Loucy (cell line): ENCODE measurements at regions not wholly inside any gene's neighbourhood (a gene's known extent, or its start where the extent isn't known, plus 50 kb on each side); places are given as distances from the start of the nearest gene placed in this dataset.

Source experiments
- EZH2phosphoT487 ChIP-seq: fragments of 200-600 bp; IDR thresholded peaks from 2 replicates; pipeline ENCODE4 v1.6.1; 2018; ENCODE audit warnings: antibody characterized with exemption, mild to moderate bottlenecking, moderate library complexity, borderline replicate concordance
- TF ChIP-seq, protein P1 (sequence below): fragments of 200-600 bp; sonication (generic); conservative IDR thresholded peaks from 2 replicates; pipeline ENCODE4 v1.5.1; 2014; ENCODE audit warnings: mild to moderate bottlenecking, antibody characterized with exemption, low read length

DNA sequence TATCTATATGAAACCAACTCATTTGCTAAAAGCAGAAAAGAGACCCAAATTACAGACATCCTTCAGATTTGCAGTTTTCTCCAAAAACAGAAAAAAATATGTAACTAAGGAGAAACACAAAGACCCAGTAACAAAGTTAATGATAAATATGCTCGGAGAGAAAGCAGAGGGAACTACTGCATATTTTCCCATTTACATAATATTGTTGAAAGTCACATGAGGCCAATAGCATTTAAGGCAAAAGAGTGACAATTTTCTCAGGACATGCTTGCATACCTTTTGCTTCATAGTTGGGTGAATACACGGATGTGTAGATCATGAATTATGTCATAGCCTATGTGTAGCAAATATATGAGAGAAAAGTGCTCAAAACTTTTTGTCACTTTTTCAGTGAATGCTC is 310.3 kb downstream of the EFNB2 start:
- TF ChIP-seq, protein P1, sequence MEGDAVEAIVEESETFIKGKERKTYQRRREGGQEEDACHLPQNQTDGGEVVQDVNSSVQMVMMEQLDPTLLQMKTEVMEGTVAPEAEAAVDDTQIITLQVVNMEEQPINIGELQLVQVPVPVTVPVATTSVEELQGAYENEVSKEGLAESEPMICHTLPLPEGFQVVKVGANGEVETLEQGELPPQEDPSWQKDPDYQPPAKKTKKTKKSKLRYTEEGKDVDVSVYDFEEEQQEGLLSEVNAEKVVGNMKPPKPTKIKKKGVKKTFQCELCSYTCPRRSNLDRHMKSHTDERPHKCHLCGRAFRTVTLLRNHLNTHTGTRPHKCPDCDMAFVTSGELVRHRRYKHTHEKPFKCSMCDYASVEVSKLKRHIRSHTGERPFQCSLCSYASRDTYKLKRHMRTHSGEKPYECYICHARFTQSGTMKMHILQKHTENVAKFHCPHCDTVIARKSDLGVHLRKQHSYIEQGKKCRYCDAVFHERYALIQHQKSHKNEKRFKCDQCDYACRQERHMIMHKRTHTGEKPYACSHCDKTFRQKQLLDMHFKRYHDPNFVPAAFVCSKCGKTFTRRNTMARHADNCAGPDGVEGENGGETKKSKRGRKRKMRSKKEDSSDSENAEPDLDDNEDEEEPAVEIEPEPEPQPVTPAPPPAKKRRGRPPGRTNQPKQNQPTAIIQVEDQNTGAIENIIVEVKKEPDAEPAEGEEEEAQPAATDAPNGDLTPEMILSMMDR = no peak
- TF ChIP-seq EZH2phosphoT487 = no peak
